ENCODE measurements at regions not wholly inside any gene's neighbourhood (a gene's known extent, or its start where the extent isn't known, plus 50 kb on each side); places are given as distances from the start of the nearest gene placed in this dataset.

DNA sequence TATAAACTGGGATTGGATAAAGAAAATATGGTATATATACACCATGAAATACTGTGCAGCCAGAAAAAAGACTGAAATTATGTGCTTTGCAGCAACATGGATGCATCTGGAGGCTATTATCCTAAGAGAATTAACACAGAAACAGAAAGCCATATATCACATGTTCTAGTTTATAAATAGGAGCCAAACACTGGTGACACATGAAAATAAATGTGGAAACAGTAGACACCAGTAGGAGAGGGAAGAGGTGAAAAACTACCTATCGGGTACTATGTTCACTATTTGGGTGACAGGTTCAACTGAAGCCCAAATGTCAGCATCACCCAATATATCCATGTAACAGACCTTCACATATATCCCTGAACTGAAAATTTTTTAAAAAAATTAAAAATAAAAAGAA, 725.1 kb downstream of the C4orf33 start:
- Histone ChIP-seq H3K9me3 (ENCODE audit: control insufficient read depth in 2 of 2, low read length in 2 of 2) (no peaks in the 10 kb centered on the region), H3K4me1 (ENCODE audit: control insufficient read depth, insufficient read depth, low read length, poor library complexity, severe bottlenecking) (no peaks in the 10 kb centered on the region), H3K27me3 (ENCODE audit: control insufficient read depth, insufficient read depth, low read length) (no peaks in the 10 kb centered on the region), H3K36me3 (ENCODE audit: control insufficient read depth, insufficient read depth, low read length) (no peaks in the 10 kb centered on the region), H3K27ac (ENCODE audit: insufficient read depth, low read length, poor library complexity, severe bottlenecking) (no peak overlapping the region), H3K4me3 (ENCODE audit: low read depth, low read length) (no peak overlapping the region)
- Mint-ChIP-seq H3K4me1 (peaks cover 0 to 5% (median 0%) of the 10 kb centered on the region in 4 donors), H3K36me3 (no peaks in the 10 kb centered on the region), H3K9me3 (peaks cover 0 to 10% (median 4%) of the 10 kb centered on the region in 7 donors), H3K4me3 (no peak overlapping the region), H3K27ac (no peak overlapping the region), H3K27me3 (no peaks in the 10 kb centered on the region)
- ATAC-seq (ENCODE audit: low read depth in 2 of 2), result no peak
- DNase-seq, result no peak

- DNase-seq, result no peak
Observed at GRCh38 chr4:129821963-129822362, 726.0 kb downstream of the C4orf33 start.

GRCh38 chr4:129822701-129823100, 726.7 kb downstream of the C4orf33 start:
- H3K27ac ChIP-seq (ENCODE audit: insufficient read depth, low read length, poor library complexity, severe bottlenecking), result no peak overlapping the region
- Mint-ChIP-seq H3K4me1 (peaks cover 0 to 5% (median 0%) of the 10 kb centered on the region in 4 donors), H3K9me3 (peaks cover 0 to 10% (median 1%) of the 10 kb centered on the region in 7 donors)

More at GRCh38 chr4:129821963-129822362, 726.0 kb downstream of the C4orf33 start:
- H3K9me3 Mint-ChIP-seq, result peaks cover 0 to 10% (median 4%) of the 10 kb centered on the region in 7 donors
- H3K27me3 Mint-ChIP-seq, result no peaks in the 10 kb centered on the region
- no peaks in the 10 kb centered on the region for H3K9me3 ChIP-seq (ENCODE audit: control insufficient read depth in 2 of 2, low read length in 2 of 2)
- no peak overlapping the region for H3K27ac ChIP-seq (ENCODE audit: insufficient read depth, low read length, poor library complexity, severe bottlenecking)
- H3K4me1 Mint-ChIP-seq, result peaks cover 0 to 5% (median 0%) of the 10 kb centered on the region in 4 donors
- H3K27ac Mint-ChIP-seq, result no peak overlapping the region
- no peak overlapping the region for H3K4me3 ChIP-seq (ENCODE audit: low read depth, low read length)
- H3K36me3 Mint-ChIP-seq, result no peaks in the 10 kb centered on the region
- H3K4me3 Mint-ChIP-seq, result no peak overlapping the region
- no peaks in the 10 kb centered on the region for H3K27me3 ChIP-seq (ENCODE audit: control insufficient read depth, insufficient read depth, low read length)
- no peaks in the 10 kb centered on the region for H3K36me3 ChIP-seq (ENCODE audit: control insufficient read depth, insufficient read depth, low read length)
- no peaks in the 10 kb centered on the region for H3K4me1 ChIP-seq (ENCODE audit: control insufficient read depth, insufficient read depth, low read length, poor library complexity, severe bottlenecking)
- ATAC-seq (ENCODE audit: low read depth in 2 of 2), result no peak

GRCh38 chr4:129823105-129823504, 727.2 kb downstream of the C4orf33 start:
- Mint-ChIP-seq H3K27me3 (no peaks in the 10 kb centered on the region), H3K4me3 (no peak overlapping the region), H3K36me3 (no peaks in the 10 kb centered on the region), H3K4me1 (peaks cover 0 to 5% (median 0%) of the 10 kb centered on the region in 4 donors), H3K9me3 (peaks cover 0 to 10% (median 3%) of the 10 kb centered on the region in 7 donors), H3K27ac (no peak overlapping the region)
- no peaks in the 10 kb centered on the region for H3K36me3 ChIP-seq (ENCODE audit: control insufficient read depth, insufficient read depth, low read length)
- no peak overlapping the region for H3K4me3 ChIP-seq (ENCODE audit: low read depth, low read length)
- no peaks in the 10 kb centered on the region for H3K4me1 ChIP-seq (ENCODE audit: control insufficient read depth, insufficient read depth, low read length, poor library complexity, severe bottlenecking)
- no peaks in the 10 kb centered on the region for H3K9me3 ChIP-seq (ENCODE audit: control insufficient read depth in 2 of 2, low read length in 2 of 2)
- ATAC-seq (ENCODE audit: low read depth in 2 of 2), result no peak
- H3K27me3 ChIP-seq (ENCODE audit: control insufficient read depth, insufficient read depth, low read length), result no peaks in the 10 kb centered on the region
- no peak for DNase-seq
- no peak overlapping the region for H3K27ac ChIP-seq (ENCODE audit: insufficient read depth, low read length, poor library complexity, severe bottlenecking)

More at GRCh38 chr4:129822701-129823100, 726.7 kb downstream of the C4orf33 start:
- H3K27me3 ChIP-seq (ENCODE audit: control insufficient read depth, insufficient read depth, low read length), result no peaks in the 10 kb centered on the region
- Mint-ChIP-seq H3K36me3 (no peaks in the 10 kb centered on the region), H3K4me3 (no peak overlapping the region), H3K27me3 (no peaks in the 10 kb centered on the region), H3K27ac (no peak overlapping the region)
- ATAC-seq (ENCODE audit: low read depth in 2 of 2) (no peak), DNase-seq (no peak)
- no peak overlapping the region for H3K4me3 ChIP-seq (ENCODE audit: low read depth, low read length)
- no peaks in the 10 kb centered on the region for H3K4me1 ChIP-seq (ENCODE audit: control insufficient read depth, insufficient read depth, low read length, poor library complexity, severe bottlenecking)
- H3K36me3 ChIP-seq (ENCODE audit: control insufficient read depth, insufficient read depth, low read length), result no peaks in the 10 kb centered on the region
- no peaks in the 10 kb centered on the region for H3K9me3 ChIP-seq (ENCODE audit: control insufficient read depth in 2 of 2, low read length in 2 of 2)

- no peak overlapping the region for H3K4me3 Mint-ChIP-seq
- H3K4me3 ChIP-seq (ENCODE audit: low read depth, low read length), result no peak overlapping the region
- no peaks in the 10 kb centered on the region for H3K9me3 ChIP-seq (ENCODE audit: control insufficient read depth in 2 of 2, low read length in 2 of 2)
- DNase-seq (no peak), ATAC-seq (ENCODE audit: low read depth in 2 of 2) (no peak)
- H3K4me1 ChIP-seq (ENCODE audit: control insufficient read depth, insufficient read depth, low read length, poor library complexity, severe bottlenecking), result no peaks in the 10 kb centered on the region
- H3K27me3 Mint-ChIP-seq, result no peaks in the 10 kb centered on the region
- no peak overlapping the region for H3K27ac Mint-ChIP-seq
- no peaks in the 10 kb centered on the region for H3K36me3 Mint-ChIP-seq
- no peaks in the 10 kb centered on the region for H3K27me3 ChIP-seq (ENCODE audit: control insufficient read depth, insufficient read depth, low read length)
- no peaks in the 10 kb centered on the region for H3K4me1 Mint-ChIP-seq
- peaks cover 0 to 15% (median 2%) of the 10 kb centered on the region in 7 donors for H3K9me3 Mint-ChIP-seq
- H3K36me3 ChIP-seq (ENCODE audit: control insufficient read depth, insufficient read depth, low read length), result no peaks in the 10 kb centered on the region
- H3K27ac ChIP-seq (ENCODE audit: insufficient read depth, low read length, poor library complexity, severe bottlenecking), result no peak overlapping the region
Observed at GRCh38 chr4:129829373-129829772, 733.4 kb downstream of the C4orf33 start.

- Mint-ChIP-seq H3K4me3 (no peak overlapping the region), H3K27ac (no peak overlapping the region), H3K9me3 (peaks cover 4 to 16% (median 8%) of the 10 kb centered on the region in 7 donors), H3K4me1 (no peaks in the 10 kb centered on the region), H3K27me3 (no peaks in the 10 kb centered on the region), H3K36me3 (no peaks in the 10 kb centered on the region)
- Histone ChIP-seq H3K27me3 (ENCODE audit: control insufficient read depth, insufficient read depth, low read length) (no peaks in the 10 kb centered on the region), H3K4me3 (ENCODE audit: low read depth, low read length) (no peak overlapping the region), H3K4me1 (ENCODE audit: control insufficient read depth, insufficient read depth, low read length, poor library complexity, severe bottlenecking) (no peaks in the 10 kb centered on the region), H3K27ac (ENCODE audit: insufficient read depth, low read length, poor library complexity, severe bottlenecking) (no peak overlapping the region), H3K36me3 (ENCODE audit: control insufficient read depth, insufficient read depth, low read length) (no peaks in the 10 kb centered on the region), H3K9me3 (ENCODE audit: control insufficient read depth in 2 of 2, low read length in 2 of 2) (no peaks in the 10 kb centered on the region)
- DNase-seq, result no peak
- no peak for ATAC-seq (ENCODE audit: low read depth in 2 of 2)
Observed at GRCh38 chr4:129839687-129840086, 743.7 kb downstream of the C4orf33 start.

DNA sequence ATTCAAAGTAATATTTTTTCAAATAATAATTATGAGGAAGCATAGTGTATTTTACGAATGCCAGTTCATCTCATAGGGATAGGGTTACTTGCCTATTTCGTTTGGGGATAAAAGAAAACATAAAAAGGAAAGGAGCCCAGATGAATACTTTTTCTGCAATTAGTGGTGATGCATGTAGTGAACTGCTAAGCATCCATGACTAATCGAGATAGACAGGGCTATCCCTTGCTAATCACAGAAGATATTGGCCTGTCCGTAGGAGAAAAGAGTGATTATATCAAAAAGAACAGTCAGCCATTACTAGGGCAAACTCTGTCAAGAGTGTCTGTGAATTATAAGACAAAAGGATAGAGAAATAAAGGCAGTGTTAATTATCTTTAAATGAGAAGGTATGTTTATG, 746.1 kb downstream of the C4orf33 start:
- no peaks in the 10 kb centered on the region for H3K4me1 Mint-ChIP-seq
- DNase-seq (no peak), ATAC-seq (ENCODE audit: low read depth in 2 of 2) (no peak)
- no peak overlapping the region for H3K27ac Mint-ChIP-seq
- no peaks in the 10 kb centered on the region for H3K27me3 Mint-ChIP-seq
- no peak overlapping the region for H3K27ac ChIP-seq (ENCODE audit: insufficient read depth, low read length, poor library complexity, severe bottlenecking)
- H3K27me3 ChIP-seq (ENCODE audit: control insufficient read depth, insufficient read depth, low read length), result no peaks in the 10 kb centered on the region
- H3K36me3 Mint-ChIP-seq, result no peaks in the 10 kb centered on the region
- no peaks in the 10 kb centered on the region for H3K9me3 ChIP-seq (ENCODE audit: control insufficient read depth in 2 of 2, low read length in 2 of 2)
- no peak overlapping the region for H3K4me3 Mint-ChIP-seq
- H3K4me3 ChIP-seq (ENCODE audit: low read depth, low read length), result no peak overlapping the region
- H3K9me3 Mint-ChIP-seq, result peaks cover 1 to 14% (median 7%) of the 10 kb centered on the region in 7 donors
- no peaks in the 10 kb centered on the region for H3K36me3 ChIP-seq (ENCODE audit: control insufficient read depth, insufficient read depth, low read length)
- H3K4me1 ChIP-seq (ENCODE audit: control insufficient read depth, insufficient read depth, low read length, poor library complexity, severe bottlenecking), result no peaks in the 10 kb centered on the region

GRCh38 chr4:129852434-129852833, 756.5 kb downstream of the C4orf33 start:
- no peaks in the 10 kb centered on the region for H3K9me3 ChIP-seq (ENCODE audit: control insufficient read depth in 2 of 2, low read length in 2 of 2)
- Mint-ChIP-seq H3K4me1 (no peaks in the 10 kb centered on the region), H3K27me3 (no peaks in the 10 kb centered on the region), H3K27ac (no peak overlapping the region), H3K4me3 (no peak overlapping the region), H3K9me3 (peaks cover 0 to 14% (median 4%) of the 10 kb centered on the region in 7 donors), H3K36me3 (no peaks in the 10 kb centered on the region)
- no peak overlapping the region for H3K27ac ChIP-seq (ENCODE audit: insufficient read depth, low read length, poor library complexity, severe bottlenecking)
- H3K4me3 ChIP-seq (ENCODE audit: low read depth, low read length), result no peak overlapping the region
- no peaks in the 10 kb centered on the region for H3K27me3 ChIP-seq (ENCODE audit: control insufficient read depth, insufficient read depth, low read length)
- no peak for DNase-seq
- ATAC-seq (ENCODE audit: low read depth in 2 of 2), result no peak
- H3K36me3 ChIP-seq (ENCODE audit: control insufficient read depth, insufficient read depth, low read length), result no peaks in the 10 kb centered on the region
- no peaks in the 10 kb centered on the region for H3K4me1 ChIP-seq (ENCODE audit: control insufficient read depth, insufficient read depth, low read length, poor library complexity, severe bottlenecking)

All from CD4-positive, CD25-positive, alpha-beta regulatory T cell (primary cell).